ENCODE measurements at regions not wholly inside any gene's neighbourhood (a gene's known extent, or its start where the extent isn't known, plus 50 kb on each side); places are given as distances from the start of the nearest gene placed in this dataset.

DNA sequence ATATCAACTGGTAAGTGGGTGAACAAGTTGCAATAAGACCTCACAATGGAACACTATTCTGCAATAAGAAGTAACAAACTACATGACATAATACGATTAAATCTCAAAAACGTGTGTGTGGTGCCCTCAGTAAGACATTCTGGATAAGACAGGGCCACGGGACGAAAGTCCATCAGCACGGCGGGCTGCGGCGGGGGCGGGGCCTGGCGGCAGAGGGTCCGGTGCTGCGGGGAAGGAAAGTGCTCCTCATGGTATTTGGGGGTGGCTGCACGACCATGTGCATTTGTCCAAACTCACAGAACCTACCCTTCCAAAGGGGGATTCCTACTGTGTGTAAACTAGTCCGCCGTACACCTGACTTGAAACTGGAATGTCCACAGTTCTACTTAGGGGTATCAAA, 341.8 kb downstream of the TCERG1L start:
- TF ChIP-seq, protein P1, sequence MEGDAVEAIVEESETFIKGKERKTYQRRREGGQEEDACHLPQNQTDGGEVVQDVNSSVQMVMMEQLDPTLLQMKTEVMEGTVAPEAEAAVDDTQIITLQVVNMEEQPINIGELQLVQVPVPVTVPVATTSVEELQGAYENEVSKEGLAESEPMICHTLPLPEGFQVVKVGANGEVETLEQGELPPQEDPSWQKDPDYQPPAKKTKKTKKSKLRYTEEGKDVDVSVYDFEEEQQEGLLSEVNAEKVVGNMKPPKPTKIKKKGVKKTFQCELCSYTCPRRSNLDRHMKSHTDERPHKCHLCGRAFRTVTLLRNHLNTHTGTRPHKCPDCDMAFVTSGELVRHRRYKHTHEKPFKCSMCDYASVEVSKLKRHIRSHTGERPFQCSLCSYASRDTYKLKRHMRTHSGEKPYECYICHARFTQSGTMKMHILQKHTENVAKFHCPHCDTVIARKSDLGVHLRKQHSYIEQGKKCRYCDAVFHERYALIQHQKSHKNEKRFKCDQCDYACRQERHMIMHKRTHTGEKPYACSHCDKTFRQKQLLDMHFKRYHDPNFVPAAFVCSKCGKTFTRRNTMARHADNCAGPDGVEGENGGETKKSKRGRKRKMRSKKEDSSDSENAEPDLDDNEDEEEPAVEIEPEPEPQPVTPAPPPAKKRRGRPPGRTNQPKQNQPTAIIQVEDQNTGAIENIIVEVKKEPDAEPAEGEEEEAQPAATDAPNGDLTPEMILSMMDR (conservative IDR thresholded peaks at IDR 0.05): no peak
- TF ChIP-seq ZFX (IDR thresholded peaks at IDR 0.05): no peak
